ENCODE measurements at regions not wholly inside any gene's neighbourhood (a gene's known extent, or its start where the extent isn't known, plus 50 kb on each side); places are given as distances from the start of the nearest gene placed in this dataset.
A peak's percentile ranks its signal among the peaks of the same experiment; 100 is the strongest.

- Histone ChIP-seq H3K27me3 (no peaks in the 10 kb centered on the region), H3K4me1 (peaks cover 0 to 15% (median 9%) of the 10 kb centered on the region in 4 donors), H3K36me3 (no peaks in the 10 kb centered on the region), H3K4me3 (no peak overlapping the region), H3K27ac (no peak overlapping the region), H3K9me3 (no peaks in the 10 kb centered on the region)
- intact Hi-C loops (cut with DNase I; ENCODE audit: low total_unique reads) = no loop called here
- no peak for TF ChIP-seq EP300 (IDR thresholded peaks at IDR 0.05)
- TF ChIP-seq CTCF (IDR thresholded peaks at IDR 0.05) = no peak
- TF ChIP-seq POLR2A (IDR thresholded peaks at IDR 0.05) = no peak
- no peak for TF ChIP-seq POLR2AphosphoS5 (IDR thresholded peaks at IDR 0.05)
- no peak for DNase-seq
These were observed 375.8 kb downstream of the ZNF608 start for GRCh38 chr5:124370601-124371000.

- WGBS, 5 donors = 69 to 82% (median 73%) methylated on average over 4 of the region's 4 CpGs
- intact Hi-C loops (cut with DNase I; ENCODE audit: low total_unique reads) = no loop called here
- peak in 1 of 2 donors; percentile 25 for DNase-seq
These were observed 381.1 kb downstream of the ZNF608 start for GRCh38 chr5:124365361-124365801.

GRCh38 chr5:124355928-124356327 is 390.5 kb downstream of the ZNF608 start:
- Histone ChIP-seq H3K27me3 (no peaks in the 10 kb centered on the region), H3K27ac (no peak overlapping the region), H3K9me3 (no peaks in the 10 kb centered on the region), H3K4me1 (no peaks in the 10 kb centered on the region), H3K4me3 (no peak overlapping the region), H3K36me3 (no peaks in the 10 kb centered on the region)
- whole genome bisulfite sequencing, 5 donors = 54 to 71% (median 67%) methylated on average over 1 of the region's 1 CpG
- intact Hi-C loops (cut with DNase I; ENCODE audit: low total_unique reads) = no loop called here
- no peak for DNase-seq
- TF ChIP-seq CTCF (IDR thresholded peaks at IDR 0.05) (no peak), POLR2AphosphoS5 (IDR thresholded peaks at IDR 0.05) (no peak), EP300 (IDR thresholded peaks at IDR 0.05) (no peak)

More at GRCh38 chr5:124365361-124365801, 381.1 kb downstream of the ZNF608 start:
- Histone ChIP-seq H3K9me3 (peaks cover 0 to 3% (median 0%) of the 10 kb centered on the region in 4 donors), H3K36me3 (no peaks in the 10 kb centered on the region), H3K27me3 (no peaks in the 10 kb centered on the region), H3K27ac (no peak overlapping the region), H3K4me1 (no peaks in the 10 kb centered on the region), H3K4me3 (no peak overlapping the region)
- TF ChIP-seq POLR2A (IDR thresholded peaks at IDR 0.05) (no peak), EP300 (IDR thresholded peaks at IDR 0.05) (no peak), POLR2AphosphoS5 (IDR thresholded peaks at IDR 0.05) (no peak), CTCF (IDR thresholded peaks at IDR 0.05) (no peak)

GRCh38 chr5:124353016-124353415 is 393.4 kb downstream of the ZNF608 start:
- Histone ChIP-seq H3K4me1 (no peaks in the 10 kb centered on the region), H3K9me3 (no peaks in the 10 kb centered on the region), H3K27ac (no peak overlapping the region), H3K27me3 (no peaks in the 10 kb centered on the region), H3K36me3 (no peaks in the 10 kb centered on the region), H3K4me3 (no peak overlapping the region)
- intact Hi-C loops (cut with DNase I; ENCODE audit: low total_unique reads) = no loop called here
- TF ChIP-seq CTCF (IDR thresholded peaks at IDR 0.05) (no peak), POLR2AphosphoS5 (IDR thresholded peaks at IDR 0.05) (no peak), EP300 (IDR thresholded peaks at IDR 0.05) (no peak), POLR2A (IDR thresholded peaks at IDR 0.05) (no peak)
- 81 to 86% (median 86%) methylated on average over 5 of the region's 5 CpGs for WGBS, 5 donors
- DNase-seq = no peak

Data from stomach (tissue), 8 donors.